ENCODE measurements at regions not wholly inside any gene's neighbourhood (a gene's known extent, or its start where the extent isn't known, plus 50 kb on each side); places are given as distances from the start of the nearest gene placed in this dataset.

GRCh38 chr2:180555391-180555965 is 424.9 kb upstream of the UBE2E3 start:
- no peak overlapping the region for H3K4me3 ChIP-seq (ENCODE audit: low read depth, low read length)
- no peaks in the 10 kb centered on the region for H3K27me3 ChIP-seq (ENCODE audit: insufficient read depth, low read depth, severe bottlenecking)
- no peak for TF ChIP-seq CTCF (IDR thresholded peaks at IDR 0.05; ENCODE audit: low read depth, low read length)
- DNase-seq: no peak
- no peaks in the 10 kb centered on the region for H3K9me3 ChIP-seq (ENCODE audit: severe bottlenecking)
- H3K36me3 ChIP-seq: no peaks in the 10 kb centered on the region
- no peak overlapping the region for H3K27ac ChIP-seq

GRCh38 chr2:180554330-180554729 is 426.1 kb upstream of the UBE2E3 start:
- Histone ChIP-seq H3K27ac (no peak overlapping the region), H3K36me3 (no peaks in the 10 kb centered on the region), H3K4me3 (ENCODE audit: low read depth, low read length) (no peak overlapping the region), H3K27me3 (ENCODE audit: insufficient read depth, low read depth, severe bottlenecking) (no peaks in the 10 kb centered on the region), H3K9me3 (ENCODE audit: severe bottlenecking) (no peaks in the 10 kb centered on the region)
- no peak for DNase-seq
- no peak for TF ChIP-seq CTCF (IDR thresholded peaks at IDR 0.05; ENCODE audit: low read depth, low read length)

DNA sequence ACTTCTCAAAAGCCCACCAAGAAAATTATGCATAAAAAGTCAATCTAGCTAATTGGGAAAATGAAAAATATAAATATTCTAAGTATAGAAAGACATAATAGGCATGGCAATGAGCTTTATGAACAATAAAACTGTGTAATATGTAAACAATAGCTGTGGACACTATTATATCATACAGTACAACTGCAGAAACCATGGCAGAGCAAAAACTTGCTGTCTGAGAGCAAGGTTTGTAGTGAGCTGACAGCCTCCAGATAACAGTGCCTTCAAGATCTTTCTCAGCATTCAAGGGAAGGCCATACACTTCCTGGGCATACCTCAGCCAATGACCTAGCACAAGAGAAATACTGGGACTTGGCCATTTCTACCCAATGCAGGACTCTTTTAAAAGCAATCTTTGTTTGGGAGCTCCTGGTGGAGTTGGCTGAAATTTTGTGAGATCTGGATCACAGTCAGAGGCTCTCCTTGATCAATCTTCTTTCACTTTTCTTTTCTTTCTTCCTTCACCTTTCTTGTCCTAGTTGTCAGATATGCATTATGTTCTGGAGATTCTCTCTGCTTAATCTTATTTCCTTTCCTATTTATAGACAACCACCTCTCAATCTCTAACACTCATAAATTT is 427.2 kb upstream of the UBE2E3 start:
- no peak for DNase-seq
- no peak overlapping the region for H3K27ac ChIP-seq
- no peak for TF ChIP-seq CTCF (IDR thresholded peaks at IDR 0.05; ENCODE audit: low read depth, low read length)

DNA sequence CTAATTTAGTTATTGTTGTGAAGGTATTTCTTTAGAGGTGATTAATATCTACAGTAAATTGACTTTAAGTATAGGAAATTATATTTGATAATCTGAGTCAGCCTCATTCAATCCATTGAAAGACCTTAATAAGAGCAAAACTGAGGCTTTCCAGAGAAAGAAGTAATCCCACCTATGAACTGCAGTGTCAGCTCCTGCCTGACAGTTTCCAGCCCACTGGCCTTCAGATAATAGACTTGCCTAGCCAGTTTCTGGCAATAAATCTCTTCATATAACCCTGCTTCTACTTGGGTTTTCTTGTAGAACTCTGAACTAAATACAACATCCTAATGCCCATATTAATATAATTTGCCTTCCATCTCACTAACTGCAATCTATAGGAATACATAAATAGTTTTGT is 437.9 kb upstream of the UBE2E3 start:
- Histone ChIP-seq H3K9me3 (ENCODE audit: severe bottlenecking) (no peaks in the 10 kb centered on the region), H3K27me3 (ENCODE audit: insufficient read depth, low read depth, severe bottlenecking) (no peaks in the 10 kb centered on the region), H3K36me3 (no peaks in the 10 kb centered on the region), H3K4me3 (ENCODE audit: low read depth, low read length) (no peak overlapping the region), H3K27ac (no peak overlapping the region)
- no peak for TF ChIP-seq CTCF (IDR thresholded peaks at IDR 0.05; ENCODE audit: low read depth, low read length)
- no peak for DNase-seq

More for the DNA sequence above, 427.2 kb upstream of the UBE2E3 start:
- Histone ChIP-seq H3K9me3 (ENCODE audit: severe bottlenecking) (no peaks in the 10 kb centered on the region), H3K4me3 (ENCODE audit: low read depth, low read length) (no peak overlapping the region), H3K36me3 (no peaks in the 10 kb centered on the region), H3K27me3 (ENCODE audit: insufficient read depth, low read depth, severe bottlenecking) (no peaks in the 10 kb centered on the region)

DNA sequence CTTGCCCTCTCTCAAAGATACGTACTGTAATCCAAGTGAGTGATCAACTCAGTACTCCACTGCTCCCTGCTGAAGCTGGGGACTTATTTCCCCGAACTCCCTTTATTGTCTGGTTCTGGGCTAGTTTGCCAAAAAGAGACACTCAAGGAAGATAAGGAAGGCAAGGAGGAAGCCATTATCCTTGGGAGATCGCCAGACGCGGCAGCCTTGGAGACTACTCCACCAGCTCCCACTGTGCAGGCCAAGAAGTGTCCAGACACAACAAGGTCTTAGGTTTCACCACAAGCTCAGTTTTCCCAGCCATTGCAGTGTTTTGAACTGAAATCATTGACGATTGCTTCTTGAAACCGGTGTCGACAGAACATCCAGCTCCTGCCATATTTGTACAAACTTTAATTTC is 439.6 kb upstream of the UBE2E3 start:
- DNase-seq: no peak
- Histone ChIP-seq H3K36me3 (no peaks in the 10 kb centered on the region), H3K4me3 (ENCODE audit: low read depth, low read length) (no peak overlapping the region), H3K9me3 (ENCODE audit: severe bottlenecking) (no peaks in the 10 kb centered on the region), H3K27ac (no peak overlapping the region), H3K27me3 (ENCODE audit: insufficient read depth, low read depth, severe bottlenecking) (no peaks in the 10 kb centered on the region)
- TF ChIP-seq CTCF (IDR thresholded peaks at IDR 0.05; ENCODE audit: low read depth, low read length): no peak

DNA sequence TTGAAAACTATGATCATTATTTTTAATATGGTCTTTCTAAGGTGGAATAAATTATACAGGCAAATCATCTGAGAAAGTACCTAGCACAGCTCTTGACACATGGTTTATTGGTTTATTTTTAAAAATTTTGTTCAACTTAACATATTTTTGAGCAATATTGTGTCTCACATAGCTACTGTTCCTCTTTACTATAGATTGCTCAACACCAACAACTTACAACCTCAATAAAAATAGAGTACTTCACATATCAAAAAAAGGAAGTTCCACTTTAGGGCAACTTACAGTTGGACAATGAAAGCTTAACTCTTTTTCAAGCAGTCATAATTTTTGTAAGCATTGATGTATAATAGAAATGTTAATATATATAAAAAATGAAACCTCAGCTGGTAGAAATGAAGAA is 440.9 kb upstream of the UBE2E3 start:
- H3K36me3 ChIP-seq: no peaks in the 10 kb centered on the region
- H3K27me3 ChIP-seq (ENCODE audit: insufficient read depth, low read depth, severe bottlenecking): no peaks in the 10 kb centered on the region
- DNase-seq: no peak
- H3K9me3 ChIP-seq (ENCODE audit: severe bottlenecking): no peaks in the 10 kb centered on the region
- no peak for TF ChIP-seq CTCF (IDR thresholded peaks at IDR 0.05; ENCODE audit: low read depth, low read length)
- no peak overlapping the region for H3K4me3 ChIP-seq (ENCODE audit: low read depth, low read length)
- H3K27ac ChIP-seq: no peak overlapping the region

Data from WERI-Rb-1 (cell line).